ENCODE measurements at regions not wholly inside any gene's neighbourhood (a gene's known extent, or its start where the extent isn't known, plus 50 kb on each side); places are given as distances from the start of the nearest gene placed in this dataset.

GRCh38 chr5:74953937-74954720 lies 87.9 kb upstream of the FAM169A start:
- H3K9me3 Mint-ChIP-seq = peaks cover 4% of the 10 kb centered on the region
- no peaks in the 10 kb centered on the region for H3K4me1 Mint-ChIP-seq
- no peaks in the 10 kb centered on the region for H3K36me3 Mint-ChIP-seq (ENCODE audit: low read depth)
- H3K27me3 Mint-ChIP-seq (ENCODE audit: low read depth) = peaks cover 14% of the 10 kb centered on the region
- H3K4me3 Mint-ChIP-seq = no peak overlapping the region
- no peak for TF ChIP-seq CTCF (IDR thresholded peaks at IDR 0.05; ENCODE audit: unreplicated experiment in 3 of 3)
- peak overlapping the region; percentile 40 to 61 (median 59) for H3K27ac Mint-ChIP-seq

DNA sequence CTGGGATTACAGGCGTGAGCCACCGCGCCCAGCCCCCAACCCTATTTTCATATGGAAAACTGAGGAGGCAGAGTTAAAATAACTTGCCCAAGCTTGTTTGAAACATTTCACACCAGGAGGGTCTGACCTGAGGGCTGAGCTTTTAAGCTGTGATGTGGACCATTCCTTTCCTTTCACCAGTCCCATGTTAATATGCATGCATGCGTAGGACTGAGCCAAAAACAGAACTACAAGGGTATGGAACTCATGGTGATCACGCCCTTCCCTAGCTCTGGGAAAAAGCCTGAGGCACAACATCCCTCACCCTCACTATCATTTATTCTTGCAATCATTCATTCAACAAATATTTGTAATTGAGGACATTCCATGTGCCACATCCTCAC lies 87.4 kb upstream of the FAM169A start:
- Mint-ChIP-seq H3K27me3 (ENCODE audit: low read depth) (peaks cover 14% of the 10 kb centered on the region), H3K4me1 (peaks cover under 1% of the 10 kb centered on the region), H3K4me3 (no peak overlapping the region), H3K36me3 (ENCODE audit: low read depth) (no peaks in the 10 kb centered on the region), H3K27ac (peak overlapping the region in 1 of 3 experiments; percentile 61), H3K9me3 (peaks cover 4% of the 10 kb centered on the region)
- TF ChIP-seq CTCF (IDR thresholded peaks at IDR 0.05; ENCODE audit: unreplicated experiment in 3 of 3) = no peak

DNA sequence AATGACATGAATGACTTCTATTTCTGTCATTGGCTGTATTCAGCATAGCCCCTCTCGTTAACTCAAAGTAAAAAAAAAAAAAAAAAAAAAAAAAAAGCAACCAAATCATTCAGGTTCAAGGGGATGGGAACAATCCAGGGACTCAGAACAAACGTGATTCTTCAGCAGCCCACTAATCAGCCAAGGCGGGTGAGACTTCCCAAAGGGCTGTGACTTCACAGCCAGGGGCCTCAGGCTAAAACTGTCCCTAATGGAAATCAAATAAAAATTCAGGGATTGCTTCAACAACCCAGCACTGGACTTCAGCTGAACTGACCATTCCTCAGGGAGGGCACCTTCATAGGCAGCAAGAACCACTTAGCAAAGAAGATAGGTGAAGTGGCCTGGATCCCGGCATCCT lies 86.2 kb upstream of the FAM169A start:
- TF ChIP-seq CTCF (IDR thresholded peaks at IDR 0.05; ENCODE audit: unreplicated experiment in 3 of 3) = no peak
- Mint-ChIP-seq H3K4me3 (no peak overlapping the region), H3K27me3 (ENCODE audit: low read depth) (peaks cover 14% of the 10 kb centered on the region), H3K9me3 (peaks cover 4% of the 10 kb centered on the region), H3K27ac (peak overlapping the region in 1 of 3 experiments; percentile 51), H3K4me1 (peaks cover 12% of the 10 kb centered on the region), H3K36me3 (ENCODE audit: low read depth) (no peaks in the 10 kb centered on the region)

DNA sequence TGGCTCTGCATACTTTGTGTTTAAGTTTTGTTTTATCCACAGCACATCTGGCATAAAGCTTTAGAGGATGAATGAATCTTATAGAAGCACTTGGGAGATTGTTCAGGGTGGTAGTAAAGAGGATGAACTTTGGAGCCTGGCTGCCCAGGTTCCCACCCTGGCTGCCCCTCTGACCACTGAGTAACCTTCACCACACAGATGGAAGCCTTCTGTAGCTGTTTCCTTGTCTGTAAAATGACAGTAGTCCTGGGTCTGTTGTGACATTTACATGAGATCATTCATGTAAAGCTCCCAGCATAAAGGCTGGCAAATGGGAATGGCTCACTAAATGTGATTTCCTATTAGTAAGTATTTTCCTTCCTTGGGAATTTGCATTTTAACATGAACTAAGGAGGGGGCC lies 85.7 kb upstream of the FAM169A start:
- TF ChIP-seq CTCF (IDR thresholded peaks at IDR 0.05; ENCODE audit: unreplicated experiment in 3 of 3) = no peak

GRCh38 chr5:74950836-74951515 lies 84.8 kb upstream of the FAM169A start:
- Mint-ChIP-seq H3K27me3 (ENCODE audit: low read depth) (peaks cover 10% of the 10 kb centered on the region), H3K4me3 (no peak overlapping the region), H3K27ac (peak overlapping the region in 1 of 3 experiments; percentile 51), H3K4me1 (peaks cover 14% of the 10 kb centered on the region), H3K9me3 (peaks cover 1% of the 10 kb centered on the region), H3K36me3 (ENCODE audit: low read depth) (no peaks in the 10 kb centered on the region)
- TF ChIP-seq CTCF (IDR thresholded peaks at IDR 0.05; ENCODE audit: unreplicated experiment in 3 of 3) = no peak

More for the DNA sequence above, 85.7 kb upstream of the FAM169A start:
- Mint-ChIP-seq H3K36me3 (ENCODE audit: low read depth) (no peaks in the 10 kb centered on the region), H3K27ac (peak overlapping the region; percentile 44 to 53 (median 51)), H3K9me3 (peaks cover 4% of the 10 kb centered on the region), H3K4me1 (peaks cover 14% of the 10 kb centered on the region), H3K27me3 (ENCODE audit: low read depth) (peaks cover 13% of the 10 kb centered on the region), H3K4me3 (no peak overlapping the region)
